NT2/D1 (cell line): ENCODE measurements at regions not wholly inside any gene's neighbourhood (a gene's known extent, or its start where the extent isn't known, plus 50 kb on each side); places are given as distances from the start of the nearest gene placed in this dataset.

ENCODE experiments used
- SUZ12 ChIP-seq: IDR thresholded peaks from 2 replicates; pipeline ENCODE4 v1.6.1; 2011; ENCODE audit not compliant: insufficient read length, insufficient read depth; ENCODE audit errors: extremely low read depth
- YY1 ChIP-seq: IDR thresholded peaks from 2 replicates; pipeline ENCODE4 v1.6.1; 2011; ENCODE audit not compliant: insufficient read length, insufficient read depth
- ZNF274 ChIP-seq: IDR thresholded peaks from 2 replicates; pipeline ENCODE4 v1.6.1; 2011; ENCODE audit warnings: mild to moderate bottlenecking, low read depth, low read length

GRCh38 chr1:215007880-215008279 lies 74.7 kb upstream of the KCNK2 start:
- TF ChIP-seq SUZ12: no peak
- TF ChIP-seq YY1: no peak
- no peak for TF ChIP-seq ZNF274
